ENCODE measurements at regions not wholly inside any gene's neighbourhood (a gene's known extent, or its start where the extent isn't known, plus 50 kb on each side); places are given as distances from the start of the nearest gene placed in this dataset.

- no peak for DNase-seq
Observed at GRCh38 chr4:181693517-181693916, 549.7 kb upstream of the TENM3 start.

GRCh38 chr4:181698221-181698620 lies 545.0 kb upstream of the TENM3 start:
- no peak for DNase-seq

- no peak for DNase-seq
Observed at GRCh38 chr4:181701214-181701613, 542.0 kb upstream of the TENM3 start.

GRCh38 chr4:181701894-181702293 lies 541.3 kb upstream of the TENM3 start:
- DNase-seq: no peak

GRCh38 chr4:181702864-181703495 lies 540.2 kb upstream of the TENM3 start:
- DNase-seq: no peak

- DNase-seq: no peak
Observed at GRCh38 chr4:181710143-181710542, 533.1 kb upstream of the TENM3 start.

- no peak for DNase-seq
Observed at GRCh38 chr4:181711387-181711786, 531.8 kb upstream of the TENM3 start.

GRCh38 chr4:181728305-181728966 lies 514.8 kb upstream of the TENM3 start:
- no peak for DNase-seq

GRCh38 chr4:181731900-181732299 lies 511.3 kb upstream of the TENM3 start:
- DNase-seq: no peak

GRCh38 chr4:181737744-181738143 lies 505.5 kb upstream of the TENM3 start:
- DNase-seq: no peak

- no peak for DNase-seq
Observed at GRCh38 chr4:181739031-181739430, 504.2 kb upstream of the TENM3 start.

- DNase-seq: no peak
Observed at GRCh38 chr4:181741513-181741912, 501.7 kb upstream of the TENM3 start.

- DNase-seq: no peak
Observed at GRCh38 chr4:181745933-181746625, 497.1 kb upstream of the TENM3 start.

- no peak for DNase-seq
Observed at GRCh38 chr4:181748581-181748980, 494.6 kb upstream of the TENM3 start.

- DNase-seq: no peak
Observed at GRCh38 chr4:181752516-181752915, 490.7 kb upstream of the TENM3 start.

GRCh38 chr4:181753207-181753606 lies 490.0 kb upstream of the TENM3 start:
- DNase-seq: no peak

GRCh38 chr4:181755846-181756245 lies 487.4 kb upstream of the TENM3 start:
- no peak for DNase-seq

GRCh38 chr4:181756451-181757095 lies 486.6 kb upstream of the TENM3 start:
- DNase-seq: no peak

GRCh38 chr4:181757098-181757497 lies 486.1 kb upstream of the TENM3 start:
- no peak for DNase-seq

GRCh38 chr4:181757910-181758660 lies 485.1 kb upstream of the TENM3 start:
- DNase-seq: no peak

- no peak for DNase-seq
Observed at GRCh38 chr4:181760560-181760959, 482.6 kb upstream of the TENM3 start.

GRCh38 chr4:181761156-181761555 lies 482.0 kb upstream of the TENM3 start:
- no peak for DNase-seq

- DNase-seq: no peak
Observed at GRCh38 chr4:181766061-181766548, 477.1 kb upstream of the TENM3 start.

Measured in DMS79 (cell line).